HUDEP-2 (cell line): ENCODE measurements at regions not wholly inside any gene's neighbourhood (a gene's known extent, or its start where the extent isn't known, plus 50 kb on each side); places are given as distances from the start of the nearest gene placed in this dataset.

Experiments
- DNase-seq, 76 experiments: peaks; one replicate each; lab custom pipeline; 2025; ENCODE audit not compliant: unreplicated experiment in 76 of 76; lab: John Stamatoyannopoulos, UW

GRCh38 chr4:29521281-29521680, 1198.9 kb upstream of the PCDH7 start:
- no peak for DNase-seq

- no peak for DNase-seq
These were observed 1183.4 kb upstream of the PCDH7 start for GRCh38 chr4:29536745-29537144.

- DNase-seq, result no peak
These were observed 1181.1 kb upstream of the PCDH7 start for GRCh38 chr4:29538889-29539646.

GRCh38 chr4:29540439-29541102, 1179.6 kb upstream of the PCDH7 start:
- DNase-seq, result no peak

GRCh38 chr4:29541757-29542156, 1178.4 kb upstream of the PCDH7 start:
- DNase-seq, result no peak

GRCh38 chr4:29549342-29549741, 1170.8 kb upstream of the PCDH7 start:
- no peak for DNase-seq

- no peak for DNase-seq
These were observed 1168.3 kb upstream of the PCDH7 start for GRCh38 chr4:29551821-29552220.

- no peak for DNase-seq
These were observed 1166.3 kb upstream of the PCDH7 start for GRCh38 chr4:29553846-29554245.

- DNase-seq, result no peak
These were observed 1161.4 kb upstream of the PCDH7 start for GRCh38 chr4:29558789-29559188.

GRCh38 chr4:29559286-29559685, 1160.9 kb upstream of the PCDH7 start:
- no peak for DNase-seq

GRCh38 chr4:29560452-29560851, 1159.7 kb upstream of the PCDH7 start:
- DNase-seq, result peak in 3 of 76 experiments; percentile 1 to 21 (median 5)

- DNase-seq, result no peak
These were observed 1154.9 kb upstream of the PCDH7 start for GRCh38 chr4:29565256-29565655.

- DNase-seq, result no peak
These were observed 1153.8 kb upstream of the PCDH7 start for GRCh38 chr4:29566371-29566770.

GRCh38 chr4:29571322-29571721, 1148.8 kb upstream of the PCDH7 start:
- DNase-seq, result no peak

- DNase-seq, result no peak
These were observed 1141.8 kb upstream of the PCDH7 start for GRCh38 chr4:29578329-29578728.

- no peak for DNase-seq
These were observed 1138.7 kb upstream of the PCDH7 start for GRCh38 chr4:29581457-29581856.

GRCh38 chr4:29588617-29589016, 1131.6 kb upstream of the PCDH7 start:
- no peak for DNase-seq

GRCh38 chr4:29596228-29596627, 1123.9 kb upstream of the PCDH7 start:
- DNase-seq, result no peak

- DNase-seq, result no peak
These were observed 1101.0 kb upstream of the PCDH7 start for GRCh38 chr4:29619168-29619567.

- DNase-seq, result no peak
These were observed 1088.0 kb upstream of the PCDH7 start for GRCh38 chr4:29632199-29632598.

GRCh38 chr4:29636961-29637360, 1083.2 kb upstream of the PCDH7 start:
- DNase-seq, result no peak

GRCh38 chr4:29653221-29653620, 1066.9 kb upstream of the PCDH7 start:
- no peak for DNase-seq
